WERI-Rb-1 (cell line): ENCODE measurements at regions not wholly inside any gene's neighbourhood (a gene's known extent, or its start where the extent isn't known, plus 50 kb on each side); places are given as distances from the start of the nearest gene placed in this dataset.

Source experiments
- DNase-seq: peaks from one replicate; pipeline ENCODE4 v3.0.0-alpha.2; 2020
- H3K27ac ChIP-seq: fragments of 250-450 bp; sonication (Bioruptor Pico); 2 replicates; pipeline ENCODE4 v1.5.1; 2020; ENCODE audit warnings: mild to moderate bottlenecking, moderate library complexity
- H3K27me3 ChIP-seq: fragments of 250-450 bp; sonication (Bioruptor Pico); 2 replicates; pipeline ENCODE4 v1.5.1; 2021; ENCODE audit warnings: mild to moderate bottlenecking, low read depth, moderate library complexity; ENCODE audit not compliant: insufficient read depth, severe bottlenecking
- H3K36me3 ChIP-seq: fragments of 250-450 bp; sonication (Bioruptor Pico); 2 replicates; pipeline ENCODE4 v1.5.1; 2020; ENCODE audit warnings: mild to moderate bottlenecking, moderate library complexity
- H3K4me3 ChIP-seq: 2 replicates; pipeline ENCODE4 v1.5.1; 2011; ENCODE audit warnings: low read depth, mild to moderate bottlenecking, control low read depth, low read length
- H3K9me3 ChIP-seq: fragments of 250-450 bp; sonication (Bioruptor Pico); 2 replicates; pipeline ENCODE4 v1.5.1; 2021; ENCODE audit warnings: mild to moderate bottlenecking, moderate library complexity; ENCODE audit not compliant: severe bottlenecking
- CTCF ChIP-seq: IDR thresholded peaks from 2 replicates; pipeline ENCODE4 v1.5.1; 2011; ENCODE audit warnings: low read depth, mild to moderate bottlenecking, control low read depth, inconsistent platforms, low read length

GRCh38 chr14:101017806-101018560 is 114.5 kb upstream of the RTL1 start:
- H3K27ac ChIP-seq: no peak overlapping the region
- DNase-seq: no peak
- no peak overlapping the region for H3K4me3 ChIP-seq
- no peak for TF ChIP-seq CTCF
- H3K27me3 ChIP-seq: peaks cover 55% of the 10 kb centered on the region
- H3K36me3 ChIP-seq: no peaks in the 10 kb centered on the region
- no peaks in the 10 kb centered on the region for H3K9me3 ChIP-seq

GRCh38 chr14:101018561-101019290 is 115.2 kb upstream of the RTL1 start:
- no peak overlapping the region for H3K27ac ChIP-seq
- no peak overlapping the region for H3K4me3 ChIP-seq
- TF ChIP-seq CTCF: no peak
- H3K9me3 ChIP-seq: no peaks in the 10 kb centered on the region
- no peak for DNase-seq
- peaks cover 63% of the 10 kb centered on the region for H3K27me3 ChIP-seq
- H3K36me3 ChIP-seq: no peaks in the 10 kb centered on the region

GRCh38 chr14:101019541-101019940 is 116.0 kb upstream of the RTL1 start:
- no peaks in the 10 kb centered on the region for H3K36me3 ChIP-seq
- no peak overlapping the region for H3K4me3 ChIP-seq
- H3K27me3 ChIP-seq: peaks cover 70% of the 10 kb centered on the region
- no peak for TF ChIP-seq CTCF
- H3K9me3 ChIP-seq: no peaks in the 10 kb centered on the region
- H3K27ac ChIP-seq: no peak overlapping the region
- DNase-seq: no peak

- no peak for DNase-seq
- H3K4me3 ChIP-seq: no peak overlapping the region
- peaks cover 71% of the 10 kb centered on the region for H3K27me3 ChIP-seq
- no peak for TF ChIP-seq CTCF
- no peaks in the 10 kb centered on the region for H3K36me3 ChIP-seq
- no peak overlapping the region for H3K27ac ChIP-seq
- no peaks in the 10 kb centered on the region for H3K9me3 ChIP-seq
Observed at GRCh38 chr14:101019990-101020710, 116.6 kb upstream of the RTL1 start.

GRCh38 chr14:101020834-101021370 is 117.4 kb upstream of the RTL1 start:
- no peak overlapping the region for H3K4me3 ChIP-seq
- no peak overlapping the region for H3K27ac ChIP-seq
- no peaks in the 10 kb centered on the region for H3K9me3 ChIP-seq
- no peak for DNase-seq
- no peaks in the 10 kb centered on the region for H3K36me3 ChIP-seq
- peaks cover 77% of the 10 kb centered on the region for H3K27me3 ChIP-seq
- no peak for TF ChIP-seq CTCF
